Panc1 (cell line): ENCODE measurements at regions not wholly inside any gene's neighbourhood (a gene's known extent, or its start where the extent isn't known, plus 50 kb on each side); places are given as distances from the start of the nearest gene placed in this dataset.

Source experiments
- POLR2AphosphoS5 ChIP-seq: IDR thresholded peaks from 2 replicates; pipeline ENCODE4 v1.6.1; 2012; ENCODE audit warnings: mild to moderate bottlenecking, low read depth, low read length, moderate library complexity
- TCF7L2 ChIP-seq: IDR thresholded peaks from 2 replicates; pipeline ENCODE4 v1.6.1; 2011; ENCODE audit warnings: mild to moderate bottlenecking, low read depth, low read length, inconsistent platforms
- TF ChIP-seq, protein P1 (sequence below): fragments of 450-650 bp; IDR thresholded peaks from 2 replicates; pipeline ENCODE4 v1.5.1; 2017; ENCODE audit warnings: mild to moderate bottlenecking
- TF ChIP-seq, protein P2 (sequence below), 2 experiments: IDR thresholded peaks; 2 replicates each; pipeline ENCODE4 v1.6.1; 2011 to 2012; ENCODE audit warnings: low read depth in 2 of 2, control low read depth in 1 of 2, low read length in 1 of 2, mild to moderate bottlenecking in 1 of 2, moderate library complexity in 1 of 2; ENCODE audit not compliant: insufficient read depth in 1 of 2

DNA sequence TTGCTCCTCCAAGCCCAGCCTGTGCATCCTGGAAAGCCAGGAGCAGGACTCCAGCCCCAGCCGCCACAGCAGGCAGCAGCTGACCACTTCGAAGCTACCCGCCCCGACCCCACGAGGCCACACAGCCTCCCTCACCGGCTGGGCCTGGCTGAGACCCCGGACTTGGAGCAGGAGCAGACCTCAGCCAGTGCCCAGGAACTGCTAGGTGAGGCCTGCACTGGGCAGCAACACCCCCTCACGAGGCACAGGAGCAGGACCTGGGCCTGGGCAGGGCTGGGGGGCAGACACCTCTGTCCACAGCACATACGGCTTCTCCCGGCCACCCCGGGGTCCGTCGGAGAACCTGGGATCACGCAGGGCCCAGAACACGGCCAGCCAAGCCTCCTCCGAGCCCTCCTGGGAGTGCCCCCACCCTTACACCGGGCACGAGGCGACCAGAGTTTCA, 137.4 kb upstream of the C14orf180 start:
- TF ChIP-seq, protein P1, sequence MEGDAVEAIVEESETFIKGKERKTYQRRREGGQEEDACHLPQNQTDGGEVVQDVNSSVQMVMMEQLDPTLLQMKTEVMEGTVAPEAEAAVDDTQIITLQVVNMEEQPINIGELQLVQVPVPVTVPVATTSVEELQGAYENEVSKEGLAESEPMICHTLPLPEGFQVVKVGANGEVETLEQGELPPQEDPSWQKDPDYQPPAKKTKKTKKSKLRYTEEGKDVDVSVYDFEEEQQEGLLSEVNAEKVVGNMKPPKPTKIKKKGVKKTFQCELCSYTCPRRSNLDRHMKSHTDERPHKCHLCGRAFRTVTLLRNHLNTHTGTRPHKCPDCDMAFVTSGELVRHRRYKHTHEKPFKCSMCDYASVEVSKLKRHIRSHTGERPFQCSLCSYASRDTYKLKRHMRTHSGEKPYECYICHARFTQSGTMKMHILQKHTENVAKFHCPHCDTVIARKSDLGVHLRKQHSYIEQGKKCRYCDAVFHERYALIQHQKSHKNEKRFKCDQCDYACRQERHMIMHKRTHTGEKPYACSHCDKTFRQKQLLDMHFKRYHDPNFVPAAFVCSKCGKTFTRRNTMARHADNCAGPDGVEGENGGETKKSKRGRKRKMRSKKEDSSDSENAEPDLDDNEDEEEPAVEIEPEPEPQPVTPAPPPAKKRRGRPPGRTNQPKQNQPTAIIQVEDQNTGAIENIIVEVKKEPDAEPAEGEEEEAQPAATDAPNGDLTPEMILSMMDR = no peak
- TF ChIP-seq POLR2AphosphoS5 (no peak), TCF7L2 (no peak)
- TF ChIP-seq, protein P2, sequence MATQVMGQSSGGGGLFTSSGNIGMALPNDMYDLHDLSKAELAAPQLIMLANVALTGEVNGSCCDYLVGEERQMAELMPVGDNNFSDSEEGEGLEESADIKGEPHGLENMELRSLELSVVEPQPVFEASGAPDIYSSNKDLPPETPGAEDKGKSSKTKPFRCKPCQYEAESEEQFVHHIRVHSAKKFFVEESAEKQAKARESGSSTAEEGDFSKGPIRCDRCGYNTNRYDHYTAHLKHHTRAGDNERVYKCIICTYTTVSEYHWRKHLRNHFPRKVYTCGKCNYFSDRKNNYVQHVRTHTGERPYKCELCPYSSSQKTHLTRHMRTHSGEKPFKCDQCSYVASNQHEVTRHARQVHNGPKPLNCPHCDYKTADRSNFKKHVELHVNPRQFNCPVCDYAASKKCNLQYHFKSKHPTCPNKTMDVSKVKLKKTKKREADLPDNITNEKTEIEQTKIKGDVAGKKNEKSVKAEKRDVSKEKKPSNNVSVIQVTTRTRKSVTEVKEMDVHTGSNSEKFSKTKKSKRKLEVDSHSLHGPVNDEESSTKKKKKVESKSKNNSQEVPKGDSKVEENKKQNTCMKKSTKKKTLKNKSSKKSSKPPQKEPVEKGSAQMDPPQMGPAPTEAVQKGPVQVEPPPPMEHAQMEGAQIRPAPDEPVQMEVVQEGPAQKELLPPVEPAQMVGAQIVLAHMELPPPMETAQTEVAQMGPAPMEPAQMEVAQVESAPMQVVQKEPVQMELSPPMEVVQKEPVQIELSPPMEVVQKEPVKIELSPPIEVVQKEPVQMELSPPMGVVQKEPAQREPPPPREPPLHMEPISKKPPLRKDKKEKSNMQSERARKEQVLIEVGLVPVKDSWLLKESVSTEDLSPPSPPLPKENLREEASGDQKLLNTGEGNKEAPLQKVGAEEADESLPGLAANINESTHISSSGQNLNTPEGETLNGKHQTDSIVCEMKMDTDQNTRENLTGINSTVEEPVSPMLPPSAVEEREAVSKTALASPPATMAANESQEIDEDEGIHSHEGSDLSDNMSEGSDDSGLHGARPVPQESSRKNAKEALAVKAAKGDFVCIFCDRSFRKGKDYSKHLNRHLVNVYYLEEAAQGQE (IDR thresholded peaks at IDR 0.05; ENCODE audit: insufficient read depth in 1 of 2, low read depth in 2 of 2, low read length in 1 of 2) = no peak
